Nephron (organoid): ENCODE measurements at regions not wholly inside any gene's neighbourhood (a gene's known extent, or its start where the extent isn't known, plus 50 kb on each side); places are given as distances from the start of the nearest gene placed in this dataset.
A peak's percentile ranks its signal among the peaks of the same experiment; 100 is the strongest.

ENCODE experiments used
- H3K27ac Mint-ChIP-seq, 3 experiments: 2 replicates each; pipeline ENCODE4 v1.8.0; 2020; ENCODE audit warnings: mixed read lengths in 3 of 3, mild to moderate bottlenecking in 2 of 3, moderate library complexity in 1 of 3
- H3K27me3 Mint-ChIP-seq: 2 replicates; pipeline ENCODE4 v1.8.0; 2021; ENCODE audit warnings: low read depth, mild to moderate bottlenecking, moderate library complexity, mixed read lengths
- H3K36me3 Mint-ChIP-seq: 2 replicates; pipeline ENCODE4 v1.8.0; 2020; ENCODE audit warnings: low read depth, mixed read lengths
- H3K4me1 Mint-ChIP-seq: 2 replicates; pipeline ENCODE4 v1.8.0; 2020; ENCODE audit warnings: mixed read lengths
- H3K4me3 Mint-ChIP-seq, 3 experiments: 2 replicates each; pipeline ENCODE4 v1.8.0; 2020; ENCODE audit warnings: mild to moderate bottlenecking in 3 of 3, mixed read lengths in 3 of 3, moderate library complexity in 2 of 3
- H3K9me3 Mint-ChIP-seq: 2 replicates; pipeline ENCODE4 v1.8.0; 2020; ENCODE audit warnings: mixed read lengths
- CTCF ChIP-seq, 3 experiments: fragments of 200-600 bp; sonication (generic); IDR thresholded peaks; one replicate each; pipeline ENCODE4 v1.5.0; 2021; ENCODE audit warnings: antibody characterized with exemption in 3 of 3; ENCODE audit not compliant: unreplicated experiment in 3 of 3

GRCh38 chr2:217623281-217623912 lies 379.4 kb downstream of the TNS1 start:
- peaks cover 82% of the 10 kb centered on the region for H3K4me1 Mint-ChIP-seq
- H3K36me3 Mint-ChIP-seq = no peaks in the 10 kb centered on the region
- H3K9me3 Mint-ChIP-seq = no peaks in the 10 kb centered on the region
- peak overlapping the region; percentile 90 to 98 (median 96) for H3K27ac Mint-ChIP-seq
- H3K27me3 Mint-ChIP-seq = peaks cover 10% of the 10 kb centered on the region
- no peak overlapping the region for H3K4me3 Mint-ChIP-seq
- no peak for TF ChIP-seq CTCF (IDR thresholded peaks at IDR 0.05; ENCODE audit: unreplicated experiment in 3 of 3)

- Mint-ChIP-seq H3K36me3 (no peaks in the 10 kb centered on the region), H3K27me3 (peaks cover 10% of the 10 kb centered on the region), H3K4me1 (peaks cover 84% of the 10 kb centered on the region), H3K27ac (peak overlapping the region; percentile 90 to 98 (median 96)), H3K4me3 (peak overlapping the region; percentile 32 to 46 (median 34)), H3K9me3 (no peaks in the 10 kb centered on the region)
- TF ChIP-seq CTCF (IDR thresholded peaks at IDR 0.05; ENCODE audit: unreplicated experiment in 3 of 3) = no peak
Observed at GRCh38 chr2:217622205-217623060, 380.4 kb downstream of the TNS1 start.

- TF ChIP-seq CTCF (IDR thresholded peaks at IDR 0.05; ENCODE audit: unreplicated experiment in 3 of 3) = no peak
- Mint-ChIP-seq H3K27me3 (peaks cover 10% of the 10 kb centered on the region), H3K4me1 (peaks cover 93% of the 10 kb centered on the region)
Observed at GRCh38 chr2:217621391-217621801, 381.4 kb downstream of the TNS1 start.

GRCh38 chr2:217618744-217619143 lies 384.1 kb downstream of the TNS1 start:
- no peaks in the 10 kb centered on the region for H3K36me3 Mint-ChIP-seq
- H3K9me3 Mint-ChIP-seq = no peaks in the 10 kb centered on the region
- peaks cover 89% of the 10 kb centered on the region for H3K4me1 Mint-ChIP-seq
- no peak for TF ChIP-seq CTCF (IDR thresholded peaks at IDR 0.05; ENCODE audit: unreplicated experiment in 3 of 3)
- no peak overlapping the region for H3K4me3 Mint-ChIP-seq
- peak overlapping the region; percentile 7 to 98 (median 87) for H3K27ac Mint-ChIP-seq
- H3K27me3 Mint-ChIP-seq = peaks cover 6% of the 10 kb centered on the region

More at GRCh38 chr2:217621391-217621801, 381.4 kb downstream of the TNS1 start:
- Mint-ChIP-seq H3K36me3 (no peaks in the 10 kb centered on the region), H3K9me3 (no peaks in the 10 kb centered on the region), H3K4me3 (no peak overlapping the region), H3K27ac (peak overlapping the region; percentile 48 to 98 (median 96))

- peak overlapping the region; percentile 92 to 98 (median 97) for H3K27ac Mint-ChIP-seq
- no peak for TF ChIP-seq CTCF (IDR thresholded peaks at IDR 0.05; ENCODE audit: unreplicated experiment in 3 of 3)
- peak overlapping the region in 2 of 3 experiments; percentile 14 to 22 for H3K4me3 Mint-ChIP-seq
- H3K9me3 Mint-ChIP-seq = no peaks in the 10 kb centered on the region
- peaks cover 6% of the 10 kb centered on the region for H3K27me3 Mint-ChIP-seq
- no peaks in the 10 kb centered on the region for H3K36me3 Mint-ChIP-seq
- H3K4me1 Mint-ChIP-seq = peaks cover 77% of the 10 kb centered on the region
Observed at GRCh38 chr2:217617616-217618022, 385.2 kb downstream of the TNS1 start.
